GM12878 (cell line): ENCODE measurements at regions not wholly inside any gene's neighbourhood (a gene's known extent, or its start where the extent isn't known, plus 50 kb on each side); places are given as distances from the start of the nearest gene placed in this dataset.

Source experiments
- ATAC-seq: fragments of 200-7000 bp; cut with Tn5 transposase; 3 replicates; pipeline ENCODE4 v1.9.1; 2020; ENCODE audit warnings: mild to moderate bottlenecking, moderate library complexity
- BruUV-seq: library from RNA; stranded (reverse); fragments of 400-500 nt; replicated peaks from 2 replicates; lab custom pipeline; 2021; lab: Mats Ljungman, UMichigan
- CTCF ChIA-PET: fragments of 300-600 bp; sonication (Branson Sonifier 250); formaldehyde crosslinking; extraction: SDS; loops from one replicate; lab custom pipeline; 2021; ENCODE audit warnings: inconsistent platforms; lab: Yijun Ruan, JAX
- POLR2A ChIA-PET: fragments of 350-600 bp; formaldehyde crosslinking; extraction: SDS; loops from one replicate; lab custom pipeline; 2021; ENCODE audit warnings: inconsistent platforms; lab: Charles Lee
- RAD21 ChIA-PET: fragments of 300-600 bp; sonication (Branson Sonifier 250); formaldehyde crosslinking; loops from one replicate; lab custom pipeline; 2023; ENCODE audit warnings: antibody characterized with exemption; ENCODE audit not compliant: unreplicated experiment; lab: Charles Lee
- SMC1A ChIA-PET: fragments of 300-600 bp; sonication (Branson Sonifier 250); formaldehyde crosslinking; loops from one replicate; lab custom pipeline; 2023; ENCODE audit not compliant: unreplicated experiment, uncharacterized antibody; lab: Charles Lee
- DNase-seq: peaks from one replicate; pipeline ENCODE4 v3.0.0-alpha.2; 2011; ENCODE audit warnings: low read depth, low spot score
- FAIRE-seq: peaks from 3 replicates; lab custom pipeline; 2011; peaks lifted over from hg19 to GRCh38; lab: Jason Lieb, UNC
- H2AFZ ChIP-seq: 2 replicates; pipeline ENCODE4 v1.6.0; 2011; ENCODE audit warnings: low read depth, low read length, control low read depth; ENCODE audit not compliant: control insufficient read depth
- H3K27ac ChIP-seq: 2 replicates; pipeline ENCODE4 v1.5.1; 2011; ENCODE audit warnings: control low read depth; ENCODE audit not compliant: control insufficient read depth, insufficient read depth
- H3K27me3 ChIP-seq, 2 experiments: replicated peaks in 1 of 2; 2 replicates each; pipeline versions ENCODE4 v1.6.0 to v1.6.1; 2011; ENCODE audit warnings: low read length in 1 of 2; ENCODE audit not compliant: control insufficient read depth in 2 of 2, insufficient read depth in 2 of 2
- H3K36me3 ChIP-seq, 2 experiments: 2 replicates each; pipeline ENCODE4 v1.5.1; 2011; ENCODE audit warnings: low read length in 1 of 2; ENCODE audit not compliant: control insufficient read depth in 2 of 2, insufficient read depth in 2 of 2
- H3K4me1 ChIP-seq: 2 replicates; pipeline ENCODE4 v1.6.1; 2011; ENCODE audit warnings: mild to moderate bottlenecking, low read length, moderate library complexity, mixed read lengths; ENCODE audit not compliant: control insufficient read depth, insufficient read depth
- H3K4me2 ChIP-seq: 2 replicates; pipeline ENCODE4 v1.6.0; 2011; ENCODE audit warnings: control low read depth; ENCODE audit not compliant: control insufficient read depth, insufficient read depth
- H3K4me3 ChIP-seq: fragments of 200-600 bp; sonication (generic); 2 replicates; pipeline ENCODE4 v1.5.1; 2016
- H3K79me2 ChIP-seq: 2 replicates; pipeline ENCODE4 v1.6.0; 2011; ENCODE audit warnings: low read length; ENCODE audit not compliant: control insufficient read depth, insufficient read depth
- H3K9ac ChIP-seq: 2 replicates; pipeline ENCODE4 v1.8.0; 2011; ENCODE audit warnings: low read length, control low read depth, mixed read lengths; ENCODE audit not compliant: control insufficient read depth, insufficient read depth
- H3K9me3 ChIP-seq: replicated peaks from 3 replicates; pipeline ENCODE4 v1.5.1; 2011; ENCODE audit warnings: mild to moderate bottlenecking, low read length; ENCODE audit not compliant: control insufficient read depth, insufficient read depth
- H4K20me1 ChIP-seq: 2 replicates; pipeline ENCODE4 v1.6.0; 2011; ENCODE audit not compliant: control insufficient read depth, insufficient read depth
- CBX5 ChIP-seq: sonication (generic); IDR thresholded peaks from 2 replicates; pipeline ENCODE4 v1.6.1; 2016; ENCODE audit warnings: low read depth, moderate library complexity, mild to moderate bottlenecking, inconsistent platforms
- E2F4 ChIP-seq: IDR thresholded peaks from 2 replicates; pipeline ENCODE4 v1.6.1; 2012; ENCODE audit warnings: low read depth, low read length, improper control_type of control experiment
- KDM1A ChIP-seq: fragments of 200-600 bp; sonication (generic); IDR thresholded peaks from 2 replicates; pipeline ENCODE4 v1.6.1; 2016; ENCODE audit warnings: borderline replicate concordance
- MAX ChIP-seq: IDR thresholded peaks from 2 replicates; pipeline ENCODE4 v1.6.1; 2012; ENCODE audit warnings: low read depth, low read length, improper control_type of control experiment
- PML ChIP-seq: IDR thresholded peaks from 2 replicates; pipeline ENCODE4 v1.6.1; 2012; ENCODE audit warnings: low read length, inconsistent platforms
- RCOR1 ChIP-seq: conservative IDR thresholded peaks from 2 replicates; pipeline ENCODE4 v1.6.1; 2012; ENCODE audit warnings: low read depth, low read length, improper control_type of control experiment
- SREBF1 ChIP-seq: IDR thresholded peaks from 2 replicates; pipeline ENCODE4 v1.6.1; 2012; ENCODE audit warnings: mild to moderate bottlenecking, low read length
- TBL1XR1 ChIP-seq: IDR thresholded peaks from 2 replicates; pipeline ENCODE4 v1.6.1; 2012; ENCODE audit warnings: low read depth, low read length, improper control_type of control experiment
- ZBTB40 ChIP-seq: fragments of 450-650 bp; IDR thresholded peaks from 2 replicates; pipeline ENCODE4 v1.6.1; 2016; ENCODE audit warnings: mild to moderate bottlenecking, moderate library complexity, borderline replicate concordance
- WGBS: methylation state at CpG from one replicate; pipeline ENCODE4 v1.1.6; 2016; ENCODE audit warnings: low lambda C conversion rate; ENCODE audit not compliant: insufficient replicate concordance, insufficient coverage; ENCODE audit errors: missing lambda C conversion rate; 5-methylcytosine and 5-hydroxymethylcytosine counted together
- in situ Hi-C: fragments of 300-500 bp; cut with MboI; formaldehyde crosslinking; loops from 9 replicates; pipeline ENCODE4 v1.14.3; 2018; ENCODE audit warnings: mixed read lengths
- intact Hi-C: fragments of 100-400 bp; cut with micrococcal nuclease; formaldehyde crosslinking; loops from one replicate; pipeline ENCODE4 v1.14.2; 2022; ENCODE audit not compliant: unreplicated experiment

DNA sequence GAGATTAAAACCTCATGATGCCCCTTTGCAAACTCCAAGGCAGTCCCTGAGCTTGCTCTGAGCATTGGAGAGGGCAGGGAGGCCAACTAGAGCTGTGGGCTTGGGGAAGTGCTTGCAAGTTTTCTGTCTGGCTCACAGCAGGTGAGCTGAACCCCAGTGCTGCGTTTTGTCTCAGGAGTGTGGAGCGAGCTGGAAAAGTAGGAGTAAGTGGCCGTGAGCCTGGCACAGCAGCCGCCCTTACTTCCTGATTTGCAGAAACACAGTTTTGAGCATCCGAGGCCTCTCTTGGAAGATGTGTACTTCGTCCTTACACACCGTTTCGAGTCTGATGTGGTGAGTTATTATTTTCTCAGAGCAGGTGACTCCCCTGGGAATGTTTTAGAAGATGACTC is 221.2 kb upstream of the C1orf174 start:
- DNase-seq (no peak), ATAC-seq (no peak), FAIRE-seq (no peak)
- ChIA-PET RAD21 (no interaction called here), POLR2A (no interaction called here), CTCF (no interaction called here), SMC1A (no interaction called here)
- Histone ChIP-seq H3K9ac (no peak overlapping the region), H4K20me1 (no peaks in the 10 kb centered on the region), H3K9me3 (no peaks in the 10 kb centered on the region), H3K4me1 (no peaks in the 10 kb centered on the region), H3K27me3 (no peaks in the 10 kb centered on the region; a peak in 1 of 4 replicates), H3K36me3 (no peaks in the 10 kb centered on the region), H3K4me3 (no peak overlapping the region), H3K27ac (no peak overlapping the region), H3K4me2 (no peak overlapping the region), H3K79me2 (no peaks in the 10 kb centered on the region), H2AFZ (no peak overlapping the region)
- TF ChIP-seq ZBTB40: no peak
- TF ChIP-seq E2F4: no peak
- TF ChIP-seq PML: no peak
- TF ChIP-seq CBX5: no peak
- no peak for TF ChIP-seq SREBF1
- no peak for TF ChIP-seq MAX
- TF ChIP-seq RCOR1: no peak
- no peak for TF ChIP-seq TBL1XR1
- TF ChIP-seq KDM1A: no peak
- in situ Hi-C loops: no loop called here
- WGBS: 3% methylated on average over 8 of the region's 8 CpGs
- intact Hi-C loops: no loop called here
- BruUV-seq: no TSS peak
